Upper lobe of left lung (tissue), 6 donors: ENCODE measurements at regions not wholly inside any gene's neighbourhood (a gene's known extent, or its start where the extent isn't known, plus 50 kb on each side); places are given as distances from the start of the nearest gene placed in this dataset.

Experiments used
- ATAC-seq, 2 donors: fragments of 200-7000 bp; cut with Tn5 transposase; one replicate each; pipeline ENCODE4 v1.9.1; 2022; ENCODE audit warnings: mild to moderate bottlenecking in 2 of 2, moderate library complexity in 2 of 2; ENCODE audit not compliant: low FRiP score in 2 of 2
- DNase-seq, 2 donors: peaks; one replicate each; pipeline ENCODE4 v3.0.0-alpha.2; 2019 to 2020
- H3K27ac ChIP-seq, 4 donors: fragments of 200-600 bp; sonication (generic); one replicate each; pipeline ENCODE4 v1.5.1; 2016 to 2019
- H3K27me3 ChIP-seq, 4 donors: fragments of 200-600 bp; sonication (generic); one replicate each; pipeline ENCODE4 v1.5.1; 2017 to 2019
- H3K36me3 ChIP-seq, 4 donors: fragments of 200-600 bp; sonication (generic); one replicate each; pipeline ENCODE4 v1.5.1; 2016 to 2019
- H3K4me1 ChIP-seq, 4 donors: fragments of 200-600 bp; sonication (generic); one replicate each; pipeline ENCODE4 v1.5.1; 2018 to 2019
- H3K4me3 ChIP-seq, 4 donors: fragments of 200-600 bp; sonication (generic); one replicate each; pipeline ENCODE4 v1.5.1; 2017 to 2019; ENCODE audit warnings: mild to moderate bottlenecking in 2 of 4, moderate library complexity in 1 of 4
- H3K9me3 ChIP-seq, 4 donors: fragments of 200-600 bp; sonication (generic); one replicate each; pipeline ENCODE4 v1.5.1; 2018 to 2019
- EP300 ChIP-seq, 4 donors: sonication (generic); formaldehyde crosslinking; IDR thresholded peaks; one replicate each; pipeline ENCODE4 v1.5.1; 2017; ENCODE audit warnings: antibody characterized with exemption in 4 of 4, control low read depth in 2 of 4
- POLR2A ChIP-seq, 4 donors: fragments of 450-650 bp; IDR thresholded peaks; one replicate each; pipeline ENCODE4 v1.5.1; 2016 to 2017; ENCODE audit warnings: antibody characterized with exemption in 4 of 4, mild to moderate bottlenecking in 2 of 4
- POLR2AphosphoS5 ChIP-seq, 2 donors: sonication (generic); formaldehyde crosslinking; IDR thresholded peaks; one replicate each; pipeline ENCODE4 v1.5.1; 2017; ENCODE audit warnings: antibody characterized with exemption in 2 of 2
- WGBS, 2 donors: methylation state at CpG; one replicate each; pipeline ENCODE4 v1.1.5; 2017 to 2018; 5-methylcytosine and 5-hydroxymethylcytosine counted together
- TF ChIP-seq, protein P1 (sequence below), 6 experiments: fragments of 450-650 bp in 4 of 6; fragments of 200-600 bp in 2 of 6; sonication (generic) in 2 of 6; IDR thresholded peaks; one replicate each; pipeline ENCODE4 v1.5.1; 2016 to 2019; ENCODE audit warnings: antibody characterized with exemption in 6 of 6
- donor health status: DM: no; HTN: no; CAD: no; lungs with moderate emphysema.
- donor health status: DM: no; HTN: yes; CAD: no; lungs with severe emphysema.

DNA sequence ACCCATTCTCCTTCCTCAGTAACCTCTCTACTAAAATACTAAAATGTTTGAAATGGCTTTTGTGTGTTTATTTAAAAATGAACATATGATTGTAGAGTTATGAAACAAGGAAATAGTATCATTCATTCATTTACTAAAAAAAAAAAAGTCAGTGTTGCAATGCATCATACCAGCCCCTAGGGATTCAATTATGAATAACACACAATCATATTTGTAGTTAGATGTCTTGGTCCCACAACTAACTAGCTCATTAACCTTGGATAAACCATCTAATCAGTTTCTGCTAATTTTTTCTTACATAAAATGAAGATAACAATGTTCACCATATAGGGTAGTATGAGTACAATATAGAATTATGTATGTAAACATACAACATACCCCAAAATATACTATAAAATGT is 183.2 kb downstream of the GRIN2B start:
- Histone ChIP-seq H3K4me3 (no peak overlapping the region), H3K4me1 (no peaks in the 10 kb centered on the region), H3K27me3 (no peaks in the 10 kb centered on the region), H3K27ac (no peak overlapping the region), H3K36me3 (no peaks in the 10 kb centered on the region), H3K9me3 (no peaks in the 10 kb centered on the region)
- TF ChIP-seq EP300 (IDR thresholded peaks at IDR 0.05) (no peak), POLR2AphosphoS5 (IDR thresholded peaks at IDR 0.05) (no peak), POLR2A (IDR thresholded peaks at IDR 0.05) (no peak)
- TF ChIP-seq, protein P1, sequence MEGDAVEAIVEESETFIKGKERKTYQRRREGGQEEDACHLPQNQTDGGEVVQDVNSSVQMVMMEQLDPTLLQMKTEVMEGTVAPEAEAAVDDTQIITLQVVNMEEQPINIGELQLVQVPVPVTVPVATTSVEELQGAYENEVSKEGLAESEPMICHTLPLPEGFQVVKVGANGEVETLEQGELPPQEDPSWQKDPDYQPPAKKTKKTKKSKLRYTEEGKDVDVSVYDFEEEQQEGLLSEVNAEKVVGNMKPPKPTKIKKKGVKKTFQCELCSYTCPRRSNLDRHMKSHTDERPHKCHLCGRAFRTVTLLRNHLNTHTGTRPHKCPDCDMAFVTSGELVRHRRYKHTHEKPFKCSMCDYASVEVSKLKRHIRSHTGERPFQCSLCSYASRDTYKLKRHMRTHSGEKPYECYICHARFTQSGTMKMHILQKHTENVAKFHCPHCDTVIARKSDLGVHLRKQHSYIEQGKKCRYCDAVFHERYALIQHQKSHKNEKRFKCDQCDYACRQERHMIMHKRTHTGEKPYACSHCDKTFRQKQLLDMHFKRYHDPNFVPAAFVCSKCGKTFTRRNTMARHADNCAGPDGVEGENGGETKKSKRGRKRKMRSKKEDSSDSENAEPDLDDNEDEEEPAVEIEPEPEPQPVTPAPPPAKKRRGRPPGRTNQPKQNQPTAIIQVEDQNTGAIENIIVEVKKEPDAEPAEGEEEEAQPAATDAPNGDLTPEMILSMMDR (IDR thresholded peaks at IDR 0.05): no peak
- DNase-seq: no peak
- no peak for ATAC-seq

DNA sequence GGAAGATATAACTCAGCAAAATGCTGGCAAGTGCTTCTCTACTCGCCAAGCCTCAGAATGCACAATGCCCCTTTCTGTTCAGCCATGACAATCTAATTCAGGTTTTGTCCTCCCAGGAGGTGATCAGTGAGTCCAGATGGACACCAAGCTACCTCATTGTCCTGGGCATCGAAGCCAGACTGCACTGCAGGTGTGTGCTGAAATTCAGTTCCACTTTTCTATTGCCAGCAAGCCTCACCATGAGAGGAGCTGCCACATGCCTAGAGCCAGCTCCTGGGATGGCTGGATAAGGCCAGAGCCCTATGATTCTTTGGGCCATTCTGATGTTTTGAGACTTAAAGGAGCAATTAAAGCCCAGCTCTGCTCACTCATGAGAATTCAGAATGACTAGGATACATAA is 186.7 kb downstream of the GRIN2B start:
- no peak for DNase-seq
- H3K4me3 ChIP-seq: no peak overlapping the region
- ATAC-seq: no peak
- no peaks in the 10 kb centered on the region for H3K36me3 ChIP-seq
- H3K9me3 ChIP-seq: no peaks in the 10 kb centered on the region
- TF ChIP-seq, protein P1 (IDR thresholded peaks at IDR 0.05): no peak
- no peak for TF ChIP-seq EP300 (IDR thresholded peaks at IDR 0.05)
- no peak for TF ChIP-seq POLR2AphosphoS5 (IDR thresholded peaks at IDR 0.05)
- TF ChIP-seq POLR2A (IDR thresholded peaks at IDR 0.05): no peak
- H3K4me1 ChIP-seq: no peaks in the 10 kb centered on the region
- H3K27me3 ChIP-seq: no peaks in the 10 kb centered on the region
- no peak overlapping the region for H3K27ac ChIP-seq
- 75 to 92% methylated on average over 2 of the region's 2 CpGs for WGBS, 2 donors

DNA sequence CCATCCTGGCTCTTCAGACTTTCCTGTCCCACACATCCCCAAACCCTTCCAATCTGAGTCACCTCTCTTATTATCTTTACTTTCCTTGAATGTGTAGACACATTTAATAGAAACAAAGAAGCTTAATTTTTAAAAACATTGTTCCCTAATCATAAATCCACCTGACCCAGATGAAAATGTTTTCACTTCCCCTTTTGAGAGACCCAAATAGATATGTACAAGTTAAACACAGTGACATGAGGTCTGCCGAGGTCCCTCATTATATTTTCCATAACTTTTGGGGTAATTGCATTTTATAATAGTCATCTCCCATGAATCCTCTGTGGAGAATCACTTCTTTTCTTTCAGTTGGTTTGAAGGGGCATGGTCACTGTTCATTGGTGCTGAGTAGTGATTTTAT is 191.1 kb downstream of the GRIN2B start:
- no peak for DNase-seq
- Histone ChIP-seq H3K4me1 (no peaks in the 10 kb centered on the region), H3K27ac (no peak overlapping the region), H3K9me3 (no peaks in the 10 kb centered on the region), H3K27me3 (no peaks in the 10 kb centered on the region), H3K36me3 (no peaks in the 10 kb centered on the region), H3K4me3 (no peak overlapping the region)
- WGBS, 2 donors: 62 to 63% methylated on average over 1 of the region's 1 CpG
- TF ChIP-seq, protein P1 (IDR thresholded peaks at IDR 0.05): no peak
- TF ChIP-seq POLR2A (IDR thresholded peaks at IDR 0.05) (no peak), EP300 (IDR thresholded peaks at IDR 0.05) (no peak), POLR2AphosphoS5 (IDR thresholded peaks at IDR 0.05) (no peak)
- ATAC-seq: no peak

DNA sequence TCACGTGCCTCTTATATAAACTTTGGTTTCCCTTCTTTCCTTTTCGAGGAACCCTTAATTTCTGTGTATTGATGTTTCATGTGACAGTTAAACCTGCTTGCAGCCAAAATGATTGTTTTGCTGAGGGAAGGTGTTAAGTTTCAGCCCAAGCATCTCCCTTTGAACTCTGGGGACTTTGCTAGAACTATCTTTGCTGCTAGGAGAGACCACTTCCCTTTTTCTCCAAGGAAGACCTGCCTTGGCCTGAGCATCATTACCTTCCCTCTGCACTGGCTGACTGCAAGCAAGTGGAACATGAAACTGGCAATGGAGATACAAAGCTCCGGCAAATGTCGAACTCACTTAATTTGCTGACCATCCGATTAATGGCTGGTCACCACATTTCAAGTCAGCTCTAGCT is 192.8 kb downstream of the GRIN2B start:
- no peaks in the 10 kb centered on the region for H3K36me3 ChIP-seq
- no peaks in the 10 kb centered on the region for H3K4me1 ChIP-seq
- H3K4me3 ChIP-seq: no peak overlapping the region
- H3K27me3 ChIP-seq: no peaks in the 10 kb centered on the region
- 55 to 61% methylated on average over 5 of the region's 5 CpGs for WGBS, 2 donors
- ATAC-seq (no peak), DNase-seq (no peak)
- TF ChIP-seq POLR2A (IDR thresholded peaks at IDR 0.05) (no peak), POLR2AphosphoS5 (IDR thresholded peaks at IDR 0.05) (no peak), EP300 (IDR thresholded peaks at IDR 0.05) (no peak)
- TF ChIP-seq, protein P1 (IDR thresholded peaks at IDR 0.05): no peak
- no peaks in the 10 kb centered on the region for H3K9me3 ChIP-seq
- H3K27ac ChIP-seq: no peak overlapping the region

DNA sequence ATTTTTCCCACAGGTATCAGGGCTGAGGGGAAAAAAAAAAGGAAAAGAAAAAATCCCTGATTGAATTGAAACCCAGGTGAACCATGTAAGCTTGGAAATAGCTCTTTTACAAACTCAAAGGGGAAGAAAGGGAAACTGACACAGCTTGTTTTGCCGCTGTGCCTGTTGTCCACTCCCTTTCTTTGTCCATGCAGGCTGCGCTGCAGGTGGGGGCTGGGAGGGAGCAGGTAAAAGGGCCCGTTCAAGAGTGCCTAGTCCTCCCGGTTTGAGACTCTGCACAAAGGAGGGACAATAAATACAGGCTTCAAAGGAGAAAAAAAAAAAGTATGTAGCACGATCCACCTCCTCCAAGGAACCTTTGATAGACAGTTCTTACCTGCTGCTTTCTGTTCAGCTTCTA is 194.8 kb downstream of the GRIN2B start:
- H3K4me1 ChIP-seq: no peaks in the 10 kb centered on the region
- TF ChIP-seq POLR2AphosphoS5 (IDR thresholded peaks at IDR 0.05) (no peak), EP300 (IDR thresholded peaks at IDR 0.05) (no peak), POLR2A (IDR thresholded peaks at IDR 0.05) (no peak)
- TF ChIP-seq, protein P1 (IDR thresholded peaks at IDR 0.05): no peak
- WGBS, 2 donors: 51 to 66% methylated on average over 5 of the region's 5 CpGs
- H3K27me3 ChIP-seq: no peaks in the 10 kb centered on the region
- H3K9me3 ChIP-seq: no peaks in the 10 kb centered on the region
- DNase-seq (no peak), ATAC-seq (no peak)
- H3K36me3 ChIP-seq: no peaks in the 10 kb centered on the region
- no peak overlapping the region for H3K4me3 ChIP-seq
- no peak overlapping the region for H3K27ac ChIP-seq
